Skin epidermis (tissue), 12 donors: ENCODE measurements at regions not wholly inside any gene's neighbourhood (a gene's known extent, or its start where the extent isn't known, plus 50 kb on each side); places are given as distances from the start of the nearest gene placed in this dataset.

Experiments
- H3K27ac ChIP-seq, 21 experiments: fragments of 200-600 bp; sonication (generic) in 11 of 21; one replicate each; pipeline ENCODE4 v1.5.0; 2020; ENCODE audit warnings: mild to moderate bottlenecking in 3 of 21, inconsistent platforms in 2 of 21, moderate library complexity in 2 of 21
- H3K4me3 ChIP-seq, 7 experiments: fragments of 200-600 bp; sonication (generic) in 2 of 7; one replicate each; pipeline ENCODE4 v1.5.0; 2020; ENCODE audit warnings: inconsistent platforms in 2 of 7, mild to moderate bottlenecking in 2 of 7, moderate library complexity in 1 of 7

GRCh38 chrY:21253455-21254248, 257.5 kb upstream of the RBMY1B start:
- no peak overlapping the region for H3K4me3 ChIP-seq
- H3K27ac ChIP-seq = peak overlapping the region in 1 of 21 experiments; percentile 25

DNA sequence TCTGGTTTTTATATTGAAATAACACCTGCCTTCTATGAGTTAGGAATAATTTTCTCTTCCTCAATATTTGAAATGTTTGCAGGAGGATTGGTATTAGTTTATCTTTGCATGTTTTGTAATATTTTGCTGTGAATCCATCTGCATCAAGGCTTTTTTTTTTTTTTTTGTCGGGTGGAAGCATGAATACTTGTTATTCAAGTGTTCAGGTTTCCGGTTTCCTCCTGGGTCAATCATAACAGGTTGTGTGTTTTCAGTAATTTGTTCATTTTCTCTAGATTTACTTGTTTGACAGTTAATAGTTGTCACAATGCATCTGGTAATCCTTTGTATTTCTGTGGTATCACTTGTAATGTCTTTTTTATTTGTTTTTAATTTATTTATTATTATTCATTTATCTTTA, 256.7 kb upstream of the RBMY1B start:
- peak overlapping the region in 1 of 21 experiments; percentile 25 for H3K27ac ChIP-seq
- H3K4me3 ChIP-seq = no peak overlapping the region

GRCh38 chrY:21256820-21257219, 254.3 kb upstream of the RBMY1B start:
- Histone ChIP-seq H3K27ac (no peak overlapping the region), H3K4me3 (no peak overlapping the region)

DNA sequence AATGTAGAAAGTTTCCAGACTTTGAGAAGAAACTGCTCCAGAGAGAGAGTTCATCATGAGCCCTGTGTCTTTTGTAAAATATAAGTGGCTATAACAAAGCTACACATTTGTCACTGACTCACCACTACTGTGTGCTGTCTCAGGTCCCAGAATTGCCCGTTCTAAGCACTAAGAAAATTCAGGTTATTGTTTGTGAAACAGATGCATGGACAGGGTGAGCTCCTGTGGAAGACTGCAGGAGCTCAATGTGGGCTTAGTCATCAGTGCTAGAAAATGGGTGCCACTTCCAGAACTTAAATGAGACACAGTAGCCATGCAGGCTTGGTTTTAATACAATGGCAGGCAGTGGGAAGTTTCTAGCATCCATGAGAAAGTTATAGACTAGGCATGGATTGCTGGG, 251.4 kb upstream of the RBMY1B start:
- no peak overlapping the region for H3K4me3 ChIP-seq

GRCh38 chrY:21260325-21260724, 250.8 kb upstream of the RBMY1B start:
- H3K4me3 ChIP-seq = no peak overlapping the region
- no peak overlapping the region for H3K27ac ChIP-seq

More for the DNA sequence above, 251.4 kb upstream of the RBMY1B start:
- H3K27ac ChIP-seq = no peak overlapping the region

- Histone ChIP-seq H3K4me3 (no peak overlapping the region), H3K27ac (no peak overlapping the region)
Observed at GRCh38 chrY:21261158-21261557, 250.0 kb upstream of the RBMY1B start.

GRCh38 chrY:21266751-21267150, 244.4 kb upstream of the RBMY1B start:
- H3K4me3 ChIP-seq = no peak overlapping the region
- no peak overlapping the region for H3K27ac ChIP-seq

GRCh38 chrY:21267164-21267563, 244.0 kb upstream of the RBMY1B start:
- no peak overlapping the region for H3K27ac ChIP-seq
- H3K4me3 ChIP-seq = no peak overlapping the region

- no peak overlapping the region for H3K4me3 ChIP-seq
- no peak overlapping the region for H3K27ac ChIP-seq
Observed at GRCh38 chrY:21287769-21288168, 223.4 kb upstream of the RBMY1B start.

DNA sequence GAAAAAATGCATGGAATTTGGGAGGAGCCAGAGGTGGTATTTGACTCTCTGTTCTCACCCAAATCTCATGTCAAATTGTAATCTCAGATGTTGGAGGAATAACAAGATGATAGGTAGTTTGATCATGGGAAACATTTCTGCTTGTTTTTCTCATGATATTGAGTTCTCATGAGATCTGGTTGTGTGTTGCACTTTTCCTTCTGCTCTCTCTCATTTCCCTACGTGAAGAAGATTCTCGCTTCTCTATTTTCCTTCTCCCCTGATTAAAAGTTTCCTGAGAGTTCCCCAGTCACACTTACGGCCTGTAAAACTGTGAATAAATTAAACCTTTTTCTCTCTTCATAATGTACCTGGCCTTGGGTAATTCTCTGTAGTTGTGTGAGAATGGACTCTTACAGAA, 222.2 kb upstream of the RBMY1B start:
- no peak overlapping the region for H3K4me3 ChIP-seq
- H3K27ac ChIP-seq = no peak overlapping the region

- Histone ChIP-seq H3K4me3 (no peak overlapping the region), H3K27ac (no peak overlapping the region)
Observed at GRCh38 chrY:21295206-21295605, 215.9 kb upstream of the RBMY1B start.

DNA sequence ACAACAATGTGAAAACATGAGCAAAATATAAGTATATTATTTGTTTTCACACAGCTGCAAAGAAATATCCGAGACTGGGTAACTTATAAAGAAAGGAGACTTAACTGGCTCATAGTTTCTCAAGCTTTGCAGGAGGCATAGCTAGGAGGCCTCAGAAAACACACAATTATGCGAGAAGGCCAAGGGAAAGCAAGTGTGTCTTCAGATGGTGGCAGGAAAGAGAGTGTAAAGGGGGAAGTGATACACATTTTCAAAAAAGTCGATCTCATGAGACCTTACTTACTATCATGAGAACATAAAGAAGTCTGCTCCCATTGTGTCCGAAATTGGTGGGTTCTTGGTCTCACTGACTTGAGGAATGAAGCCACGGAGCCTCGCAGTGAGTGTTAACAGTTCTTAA, 208.9 kb upstream of the RBMY1B start:
- Histone ChIP-seq H3K27ac (no peak overlapping the region), H3K4me3 (no peak overlapping the region)

DNA sequence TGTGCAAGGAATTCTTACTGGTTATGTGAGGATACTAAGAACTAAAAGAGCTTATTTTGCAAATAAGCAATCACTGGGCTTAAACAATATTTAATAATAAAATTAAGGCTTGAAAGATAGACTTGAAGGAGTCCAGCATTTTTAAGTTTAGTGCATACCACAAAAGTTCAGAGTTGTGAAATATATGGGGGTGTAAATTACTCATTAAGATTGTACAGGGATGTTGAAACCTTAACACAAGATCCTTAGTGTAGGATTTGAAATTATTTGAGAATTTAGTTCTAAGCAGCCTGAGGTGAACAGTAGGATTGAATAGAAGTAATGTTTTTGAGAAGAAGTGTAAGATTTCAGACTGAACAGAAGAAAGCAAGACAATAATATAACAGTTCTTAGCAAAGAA, 195.8 kb upstream of the RBMY1B start:
- no peak overlapping the region for H3K4me3 ChIP-seq

More for the DNA sequence above, 195.8 kb upstream of the RBMY1B start:
- no peak overlapping the region for H3K27ac ChIP-seq
